Fibroblast of gingiva (primary cell): ENCODE measurements at regions not wholly inside any gene's neighbourhood (a gene's known extent, or its start where the extent isn't known, plus 50 kb on each side); places are given as distances from the start of the nearest gene placed in this dataset.
A peak's percentile ranks its signal among the peaks of the same experiment; 100 is the strongest.

Experiments used
- DNase-seq: peaks from one replicate; pipeline ENCODE4 v3.0.0-alpha.2; 2011; ENCODE audit warnings: low read depth

DNA sequence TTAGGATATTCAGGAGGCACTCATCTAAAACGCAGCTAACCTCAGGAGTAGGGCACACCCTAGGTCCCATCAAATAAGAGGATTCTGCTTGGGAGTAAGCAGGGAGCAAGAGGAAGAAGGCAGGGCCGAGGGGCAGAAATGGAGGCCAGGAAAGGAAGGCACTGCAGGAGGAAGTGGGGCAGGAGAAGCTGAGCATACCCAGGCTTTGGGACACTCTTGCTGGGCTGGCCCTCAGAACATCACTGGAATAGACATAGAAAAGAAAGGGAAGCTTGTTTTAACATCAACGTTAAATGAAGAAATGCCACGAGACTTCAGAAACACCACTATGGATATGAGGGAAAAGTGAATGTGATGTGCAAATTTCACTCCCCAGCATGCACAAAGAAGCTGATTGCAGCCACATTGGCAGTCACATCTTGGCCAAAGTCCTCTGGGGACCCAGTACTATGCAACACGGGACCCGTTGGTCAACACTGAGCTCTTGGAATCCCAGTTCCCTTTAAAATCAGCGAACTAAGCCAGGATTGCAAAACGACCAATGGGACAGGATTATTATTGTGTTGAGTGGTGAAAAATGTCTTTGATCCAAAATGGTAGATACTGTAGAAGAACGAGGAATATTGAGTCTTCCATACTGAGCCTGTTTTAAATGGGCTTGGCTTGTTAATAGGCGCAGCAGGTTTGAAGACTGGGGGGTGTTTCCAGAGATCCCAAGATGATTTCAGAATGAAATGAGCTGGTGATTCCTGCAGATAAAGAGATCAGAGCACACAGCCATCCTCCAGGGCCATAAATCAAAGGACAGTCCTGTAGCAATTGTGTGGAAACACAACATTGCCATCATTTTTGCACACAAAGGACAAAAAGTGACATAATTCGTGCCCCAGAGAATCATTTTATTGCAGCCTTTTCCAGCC, 152.4 kb downstream of the TOMM20 start:
- peak; percentile 52 for DNase-seq

DNA sequence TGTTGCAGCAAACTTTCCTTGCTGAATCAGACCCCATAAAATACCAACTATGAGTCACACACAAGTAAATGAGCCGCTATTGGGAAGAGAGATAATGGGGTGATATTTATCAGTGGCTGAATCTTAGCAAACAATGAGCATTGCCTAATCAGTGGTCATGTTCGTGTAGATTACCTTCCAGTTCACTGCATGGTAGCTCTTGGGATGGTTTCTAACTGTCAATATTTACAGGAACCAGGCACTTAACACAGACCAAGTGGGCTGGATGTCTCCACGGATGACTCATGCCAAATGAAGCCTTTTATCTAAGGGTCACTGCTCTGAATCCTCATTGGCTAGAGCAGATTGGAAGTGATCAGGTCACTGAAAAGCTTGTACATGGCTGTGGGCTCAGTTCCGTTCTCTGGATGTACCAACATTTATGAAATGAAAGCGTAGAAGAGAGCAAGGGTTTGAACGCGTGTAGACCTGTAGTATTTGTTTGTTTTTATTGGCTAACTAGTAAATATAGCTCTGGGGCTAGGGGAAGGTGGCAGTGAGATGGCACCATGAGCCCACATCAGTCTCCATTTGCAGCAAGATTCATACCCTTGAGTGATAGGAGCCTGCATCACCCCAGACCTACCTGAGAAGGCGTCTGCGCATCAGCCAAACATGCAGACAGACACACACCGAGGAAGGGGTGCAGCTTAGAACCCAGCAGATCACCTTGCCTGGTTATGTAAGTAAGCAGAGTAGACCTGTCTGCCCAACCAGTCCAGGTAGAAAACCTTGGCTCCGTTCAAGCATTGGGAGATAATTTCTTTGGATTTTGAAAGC, 153.3 kb downstream of the TOMM20 start:
- DNase-seq: peak; percentile 92

DNA sequence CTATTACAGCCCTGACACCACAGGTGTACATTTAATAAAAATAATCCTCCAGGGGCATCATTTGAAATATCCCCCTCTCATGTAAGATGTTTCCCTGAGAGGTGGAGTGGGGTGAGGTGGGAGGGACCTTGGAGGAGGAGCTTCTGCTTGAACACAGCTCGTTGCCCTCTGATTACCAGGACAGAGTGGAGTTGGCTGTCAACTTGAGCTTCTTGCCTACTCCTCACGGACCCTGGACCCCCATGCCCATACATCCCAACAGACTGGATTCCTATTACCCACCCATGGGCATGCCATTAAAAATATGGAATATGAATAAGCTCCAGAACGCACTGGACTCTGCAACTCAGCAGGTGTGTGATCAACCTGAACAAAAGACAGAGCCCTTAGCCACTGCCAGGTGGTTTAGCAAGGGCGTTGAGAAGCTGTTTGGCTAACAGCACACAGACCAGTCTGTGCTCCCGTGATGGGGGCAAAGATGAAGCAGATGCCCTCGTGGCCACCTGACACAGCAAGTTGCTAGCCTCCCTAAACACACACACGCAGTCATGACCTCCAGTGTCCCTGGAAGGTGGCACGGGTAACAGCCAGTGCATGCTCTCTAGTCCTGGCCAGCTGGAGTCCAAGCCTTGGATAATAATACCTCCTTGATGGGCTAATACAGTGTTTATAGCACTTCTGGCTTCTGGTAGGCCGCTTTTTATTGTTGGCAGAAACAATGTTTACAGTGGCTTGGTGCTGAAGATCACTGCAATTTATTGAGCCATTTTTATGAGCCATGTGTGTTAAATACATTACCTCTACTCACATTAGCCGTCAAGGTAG, 155.0 kb downstream of the TOMM20 start:
- no peak for DNase-seq

DNA sequence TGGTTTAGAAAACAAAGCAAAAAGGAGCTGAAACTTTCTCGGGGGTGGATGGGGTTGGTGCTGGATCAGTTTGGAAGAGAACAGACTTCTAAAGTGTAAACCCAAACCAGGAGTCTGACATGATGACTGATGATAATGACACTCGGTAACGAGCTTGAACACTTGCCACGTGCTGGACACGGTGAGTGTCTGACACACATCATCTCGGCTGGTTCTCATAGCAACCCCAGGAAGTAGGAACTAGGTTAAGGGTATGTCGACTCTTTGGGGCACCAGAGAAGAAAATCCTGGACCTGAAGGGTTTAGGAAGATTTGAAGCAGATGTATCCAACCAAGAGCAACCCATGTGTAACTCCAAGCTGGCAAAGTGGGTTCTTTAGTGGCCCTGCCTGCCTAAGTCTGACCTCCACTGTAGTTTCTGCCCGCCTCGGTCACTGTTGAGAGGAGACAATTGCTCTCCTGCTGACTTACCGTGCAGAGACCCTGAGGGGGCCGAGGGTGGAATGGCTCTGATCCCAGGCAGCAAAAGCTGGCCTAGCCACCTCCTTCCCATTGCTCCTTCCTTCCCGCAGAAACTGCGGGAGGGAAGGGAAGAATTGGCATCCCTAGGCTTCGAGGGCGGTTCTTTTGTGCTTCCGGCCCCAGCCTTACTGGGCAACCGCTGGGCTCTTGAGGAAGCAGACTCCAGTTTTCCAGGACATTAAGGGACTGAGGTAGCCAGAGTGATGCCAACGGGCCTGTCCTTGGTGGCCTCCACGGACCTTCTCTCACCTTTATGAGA, 156.0 kb downstream of the TOMM20 start:
- DNase-seq: peak; percentile 28

DNA sequence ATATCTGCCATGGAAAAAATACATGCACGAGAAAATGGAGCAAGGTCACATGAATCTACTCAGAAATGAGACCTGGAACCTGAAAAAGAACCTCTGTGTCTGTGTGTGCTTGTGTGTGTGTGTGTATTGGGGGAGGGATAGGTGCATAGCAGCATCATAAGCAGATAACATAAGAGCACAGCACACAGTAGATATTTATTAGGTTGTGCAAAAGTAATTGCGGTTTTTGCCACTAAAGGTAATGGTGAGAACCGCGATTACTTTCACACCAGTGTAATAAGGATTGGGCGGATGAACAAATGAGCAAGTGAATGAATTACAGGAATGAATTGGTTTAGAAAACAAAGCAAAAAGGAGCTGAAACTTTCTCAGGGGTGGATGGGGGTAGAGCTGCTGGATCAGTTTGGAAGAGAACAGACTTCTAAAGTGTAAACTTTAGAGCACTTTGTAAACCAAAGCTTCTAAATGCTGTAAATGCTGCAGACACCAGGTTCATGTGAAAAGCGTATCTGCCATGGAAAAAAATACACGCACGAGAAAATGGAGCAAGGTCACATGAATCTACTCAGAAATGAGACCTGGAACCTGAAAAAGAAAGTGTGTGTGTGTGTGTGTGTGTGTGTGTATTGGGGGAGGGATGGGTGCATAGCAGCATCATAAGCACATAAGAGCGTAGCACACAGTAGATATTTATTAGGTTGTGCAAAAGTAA, 156.9 kb downstream of the TOMM20 start:
- DNase-seq: no peak

DNA sequence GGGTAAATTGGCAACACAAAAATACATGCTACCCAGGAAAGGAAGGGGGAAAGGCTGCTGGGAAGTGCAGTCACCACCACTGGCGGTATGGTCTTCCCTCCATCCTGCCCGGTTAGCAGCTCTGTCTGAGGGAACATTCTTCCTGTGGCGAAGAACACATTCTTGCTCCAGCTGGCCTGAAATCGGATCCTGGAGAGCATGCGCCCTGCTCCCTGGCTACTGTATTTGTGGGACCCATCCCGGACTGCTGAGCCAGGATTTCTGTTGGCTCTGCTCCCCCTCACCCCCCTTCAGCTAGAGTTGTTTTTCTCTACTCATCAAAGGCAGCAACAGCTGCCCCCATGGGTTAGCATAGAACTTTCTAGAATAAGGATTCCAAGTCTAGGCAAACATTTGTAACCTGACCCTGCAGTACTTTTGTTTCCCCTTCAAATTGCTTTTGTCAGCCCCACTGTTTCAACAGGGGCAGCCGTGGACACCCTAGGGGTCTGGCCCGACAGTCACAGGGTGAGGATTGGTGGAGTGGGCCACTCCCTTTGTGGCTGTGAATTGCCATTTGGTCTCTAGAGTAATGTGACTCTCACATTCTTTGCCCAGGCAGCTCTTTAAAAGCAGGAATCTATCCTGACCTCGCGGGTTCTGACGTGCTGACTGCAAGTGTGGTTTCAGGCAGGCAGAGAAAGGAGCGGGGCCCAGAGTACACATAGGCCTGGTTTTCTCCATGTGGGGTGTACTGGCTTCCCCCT, 157.7 kb downstream of the TOMM20 start:
- peak; percentile 99 for DNase-seq

DNA sequence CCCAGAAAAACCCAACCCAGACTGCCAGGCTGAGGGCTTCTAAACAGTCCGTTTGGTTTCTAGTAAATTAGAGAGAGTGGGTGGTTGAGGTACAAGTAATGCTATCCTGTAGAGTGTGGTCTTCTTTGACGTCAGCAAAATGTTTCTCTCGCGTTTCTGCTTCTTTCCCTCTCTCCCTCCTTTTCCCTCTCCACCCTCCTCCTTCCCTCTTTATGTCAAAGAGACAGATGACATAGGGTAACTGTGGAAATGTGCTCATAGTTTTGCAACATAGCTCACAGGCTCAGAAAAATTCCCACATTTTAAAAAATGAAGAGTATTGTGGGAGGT, 158.3 kb downstream of the TOMM20 start:
- DNase-seq: no peak

DNA sequence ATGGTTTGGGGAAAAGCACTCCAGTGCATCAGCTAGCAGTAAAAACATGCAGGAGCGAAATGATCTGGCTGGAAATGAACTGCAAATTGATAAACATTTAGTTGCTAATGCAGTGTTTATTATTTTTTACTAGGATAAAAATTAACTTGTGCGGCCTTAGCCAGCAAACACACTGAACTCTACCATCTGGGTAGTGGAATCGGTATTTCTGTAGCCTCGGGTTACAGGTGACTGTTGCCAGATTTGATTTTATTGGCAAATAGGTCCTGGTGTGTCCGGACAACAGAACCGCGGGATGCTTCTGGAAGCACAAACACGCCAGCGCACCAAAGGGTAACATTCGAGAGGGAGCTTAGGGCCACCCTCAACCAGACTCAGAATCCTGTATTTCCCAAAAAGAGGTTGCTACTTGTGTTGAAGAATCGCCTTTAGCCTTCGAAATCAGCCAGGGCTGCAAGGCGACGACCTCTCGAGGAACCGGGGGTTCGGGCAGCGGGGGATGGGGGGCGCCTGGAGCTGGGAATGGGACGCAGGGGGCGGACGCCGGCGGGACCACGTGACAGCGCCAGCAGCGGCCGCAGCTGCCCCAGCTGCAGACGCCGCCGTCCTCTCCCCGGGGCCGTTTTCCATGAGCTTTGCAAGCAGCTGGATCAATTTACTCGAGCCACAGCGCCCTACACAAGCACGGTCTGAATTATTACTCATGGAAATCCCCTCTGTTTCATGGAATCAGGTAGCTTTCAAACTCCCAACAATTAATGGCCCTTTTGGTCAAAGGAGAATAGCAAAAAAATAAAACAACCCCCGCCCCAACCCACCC, 158.8 kb downstream of the TOMM20 start:
- peak; percentile 94 for DNase-seq

DNA sequence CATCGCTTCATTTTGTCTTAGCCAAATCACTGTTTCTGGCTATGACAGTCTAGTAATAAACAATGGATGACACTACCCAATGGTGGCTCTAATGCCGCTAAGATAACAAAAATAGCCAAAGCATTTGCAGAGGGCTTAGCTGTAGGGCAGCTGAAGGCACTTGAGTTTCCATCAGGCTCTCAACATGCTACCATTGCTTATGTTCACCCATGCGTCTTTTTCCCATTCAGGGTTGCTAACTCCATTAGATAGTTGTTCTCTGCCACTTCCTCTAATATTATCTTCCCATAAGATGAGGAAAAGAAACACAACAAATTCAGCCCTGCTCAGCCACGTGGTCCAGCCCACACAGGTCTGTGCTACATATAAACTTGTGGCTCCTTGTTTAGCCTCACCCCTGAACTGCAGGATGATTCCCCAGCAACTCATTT, 159.6 kb downstream of the TOMM20 start:
- DNase-seq: no peak

DNA sequence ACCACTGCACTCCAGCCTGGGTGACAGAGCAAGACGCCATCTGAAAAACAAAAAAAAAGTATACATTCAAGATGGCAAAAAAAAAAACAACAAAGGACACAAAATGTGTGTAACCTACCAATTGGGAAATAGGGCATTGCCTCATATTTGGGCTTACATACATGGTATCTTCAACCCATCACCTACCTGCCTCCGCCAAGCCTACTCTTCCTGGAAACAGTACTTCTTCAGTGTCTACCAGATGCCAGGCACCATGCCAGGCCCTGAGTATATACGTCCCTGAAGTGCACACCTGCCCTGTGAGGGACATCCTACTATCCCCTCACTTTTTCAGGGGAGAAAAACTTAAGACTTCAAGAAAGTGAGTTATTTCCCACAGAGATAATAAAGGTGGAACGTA, 160.2 kb downstream of the TOMM20 start:
- no peak for DNase-seq

DNA sequence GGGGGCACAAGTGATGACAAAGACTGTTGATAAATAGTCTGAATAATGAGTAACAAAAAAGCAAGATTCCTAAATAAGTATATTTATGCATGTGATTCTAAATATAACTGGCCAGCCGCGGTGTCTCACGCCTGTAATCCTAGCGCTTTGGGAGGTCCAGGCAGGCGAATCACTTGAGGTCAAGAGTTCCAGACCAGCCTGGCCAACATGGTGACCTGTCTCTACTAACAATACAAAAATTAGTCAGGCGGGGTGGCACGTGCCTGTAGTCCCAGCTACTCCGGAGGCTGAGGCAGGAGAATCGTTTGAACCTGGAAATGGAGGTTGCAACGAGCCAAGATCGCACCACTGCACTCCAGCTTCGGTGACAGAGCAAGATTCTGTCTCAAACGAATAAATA, 161.5 kb downstream of the TOMM20 start:
- no peak for DNase-seq

DNA sequence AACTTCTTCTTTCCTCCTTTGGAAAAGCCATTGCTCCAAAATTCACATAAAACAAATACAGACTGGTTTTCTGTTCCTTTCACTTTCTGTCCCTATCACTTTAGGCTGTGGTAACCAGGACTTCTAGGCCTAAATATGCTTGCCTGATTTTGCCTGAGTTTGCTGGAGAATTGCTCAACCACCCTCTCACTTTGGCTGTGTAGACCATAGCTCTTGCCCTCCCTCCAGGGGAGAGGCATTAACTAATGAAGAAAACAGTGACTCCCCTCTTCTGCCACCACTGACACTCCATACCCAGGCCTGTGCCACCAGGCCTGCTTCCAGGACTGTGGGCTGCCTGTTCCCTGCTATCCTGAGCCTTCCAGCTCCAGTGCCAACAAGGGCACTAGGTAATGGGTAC, 163.5 kb downstream of the TOMM20 start:
- peak; percentile 56 for DNase-seq

DNA sequence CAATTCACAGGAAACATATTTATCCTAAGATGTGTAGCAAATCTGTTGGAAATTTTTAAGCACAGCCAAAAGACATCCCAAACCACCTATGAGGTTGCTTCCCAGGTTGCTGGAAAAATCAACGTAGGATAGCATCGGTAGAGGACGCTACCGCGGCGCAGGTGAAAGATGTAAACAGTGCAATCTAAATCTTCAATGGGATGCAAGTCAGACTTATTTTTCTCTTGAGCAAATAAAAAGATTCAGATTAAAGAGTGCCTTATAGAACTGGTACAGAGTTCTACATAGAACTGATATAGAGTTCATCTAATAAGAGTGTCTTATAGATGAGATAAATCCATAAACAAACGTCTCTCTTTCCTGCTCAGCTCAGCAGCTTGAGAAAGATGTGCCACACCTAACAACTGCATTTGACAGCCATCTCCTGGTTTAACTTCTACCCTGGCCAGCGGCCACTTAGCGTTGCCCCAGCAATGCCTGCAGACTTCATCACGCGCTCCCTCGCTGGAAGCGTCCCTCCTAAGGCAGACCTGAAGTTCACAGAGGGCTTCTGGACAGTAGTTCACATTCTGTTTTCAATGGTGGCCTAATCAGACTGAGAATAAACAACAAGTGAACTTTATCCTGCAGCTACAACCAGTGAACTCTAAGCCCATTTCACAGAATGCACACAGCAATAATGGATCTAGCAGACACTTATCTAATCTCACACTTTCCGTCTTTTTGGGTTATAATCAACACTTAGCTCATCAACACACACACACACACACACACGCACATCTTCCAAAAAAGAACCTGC, 164.5 kb downstream of the TOMM20 start:
- no peak for DNase-seq

DNA sequence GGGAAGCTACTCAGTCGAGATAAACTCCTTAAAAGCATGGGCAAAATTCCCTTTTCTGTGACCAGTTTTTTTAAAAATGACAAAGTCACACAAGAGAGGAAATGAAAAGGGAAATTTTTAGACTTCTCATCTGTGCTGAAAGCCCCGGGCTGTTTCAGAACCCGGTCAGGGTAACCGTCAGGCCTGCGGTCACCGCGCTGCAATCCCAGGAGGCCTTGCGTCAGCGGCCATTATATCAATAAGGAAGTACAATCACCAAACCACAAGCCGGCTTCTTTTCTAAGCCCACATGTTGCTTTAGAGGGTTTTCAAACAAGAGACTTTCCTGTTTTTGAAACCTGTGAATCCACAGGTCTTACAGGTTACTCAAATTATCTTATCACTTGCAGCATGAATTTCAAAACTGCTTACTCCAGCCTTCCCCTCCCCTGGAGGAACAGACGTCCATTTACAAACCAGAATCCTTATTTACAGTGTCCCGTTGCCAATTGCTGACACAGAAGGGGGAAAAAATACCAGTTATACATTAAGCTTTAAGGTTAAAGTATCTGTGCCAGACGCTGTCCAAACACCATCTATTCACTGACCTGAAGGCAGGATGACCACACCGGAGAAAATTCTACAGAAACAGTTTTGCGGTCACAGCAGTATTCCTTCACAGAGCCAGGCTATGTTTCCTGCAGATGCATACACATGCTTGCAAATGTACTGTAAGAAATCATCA, 165.3 kb downstream of the TOMM20 start:
- peak; percentile 91 for DNase-seq

DNA sequence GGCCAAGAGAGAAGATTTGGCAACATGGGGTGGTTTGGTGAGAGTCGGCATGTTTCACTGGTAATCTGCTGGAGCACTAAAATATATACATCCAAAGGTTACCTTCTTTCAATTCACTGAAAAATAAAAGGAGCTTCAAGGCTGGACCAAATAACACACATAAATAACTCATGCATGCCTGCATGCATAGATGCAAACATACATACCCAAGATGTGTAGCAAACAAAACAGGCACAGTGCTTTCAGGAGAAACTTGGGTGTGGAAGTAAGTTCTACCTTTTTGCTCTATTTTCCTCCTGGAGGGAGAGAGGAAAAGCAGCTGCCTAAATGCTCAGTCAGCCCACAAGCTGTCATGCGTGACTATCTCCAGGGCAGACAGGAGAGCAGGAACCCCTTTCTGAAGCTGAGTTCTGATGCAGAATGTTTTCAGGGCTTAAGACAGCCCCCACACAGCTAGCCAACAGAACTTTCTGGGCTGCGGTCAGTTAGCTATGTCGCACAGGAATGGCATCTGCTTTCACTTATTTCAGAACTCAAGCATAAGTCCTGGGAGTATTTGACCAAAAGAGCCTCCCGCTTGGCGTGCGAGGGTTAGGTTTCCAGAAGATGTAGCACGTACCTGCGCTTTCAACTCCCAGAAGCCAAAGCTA, 166.2 kb downstream of the TOMM20 start:
- peak; percentile 98 for DNase-seq

DNA sequence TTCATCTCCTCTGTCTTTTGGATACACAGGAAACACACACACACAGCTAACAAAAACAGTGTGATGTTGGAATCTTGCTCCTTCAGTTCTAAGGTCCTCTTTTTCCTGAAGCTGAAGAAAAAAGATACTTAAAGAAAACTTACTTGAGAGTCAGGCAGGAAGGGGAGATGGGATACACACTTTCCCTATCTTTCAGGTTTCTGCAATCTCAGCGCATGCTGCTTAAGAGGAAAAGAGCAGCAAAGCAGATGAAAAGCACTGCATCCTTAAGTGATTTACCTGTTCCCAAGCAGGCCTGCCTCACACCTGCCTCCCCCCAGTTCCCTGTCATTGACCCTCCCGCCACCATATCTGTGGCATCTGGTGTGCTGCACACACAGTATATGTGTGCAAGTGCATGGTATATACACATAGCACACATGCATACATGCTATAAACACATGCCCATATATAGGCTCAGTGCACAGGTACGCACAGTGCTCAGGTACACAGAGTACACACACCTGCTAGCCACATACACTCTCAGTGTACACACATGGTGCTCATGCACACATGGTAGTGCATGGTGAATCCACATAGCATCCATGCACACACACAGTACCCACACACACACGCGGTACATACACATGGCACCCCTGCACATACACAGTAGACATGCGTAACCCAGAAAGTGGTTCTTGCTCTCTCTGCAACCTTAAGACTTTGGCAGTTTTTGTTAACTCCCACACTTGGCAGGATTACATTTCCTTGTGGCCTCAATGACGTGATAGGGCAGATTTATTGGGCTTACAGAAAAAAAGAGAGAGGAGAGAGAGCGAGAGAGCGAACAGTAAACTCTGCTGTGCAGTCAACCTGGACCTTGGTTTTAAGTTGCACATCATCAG, 166.9 kb downstream of the TOMM20 start:
- peak; percentile 97 for DNase-seq
